ACHN (cell line): ENCODE measurements at regions not wholly inside any gene's neighbourhood (a gene's known extent, or its start where the extent isn't known, plus 50 kb on each side); places are given as distances from the start of the nearest gene placed in this dataset.
"Not testable (repeated sequence)": the region's sequence is repeated elsewhere in the genome, so short reads cannot be mapped to it uniquely, and the experiment has no call there.

Experiments
- DNase-seq: peaks from one replicate; pipeline ENCODE4 v3.0.0-alpha.2; 2015
- in situ Hi-C: cut with HindIII; loops from 2 replicates; pipeline ENCODE4 v1.10.0; 2017; ENCODE audit warnings: low sequenced_read_pairs, low pct_ligation_motif_present, low pct_unique_long_range_greater_than_20kb

GRCh38 chr14:34099635-34100034 is 148.8 kb upstream of the EGLN3 start:
- in situ Hi-C loops: no loop called here

GRCh38 chr14:34098985-34099349 is 148.1 kb upstream of the EGLN3 start:
- no peak for DNase-seq
- in situ Hi-C loops: no loop called here

More at GRCh38 chr14:34099635-34100034, 148.8 kb upstream of the EGLN3 start:
- no peak for DNase-seq

GRCh38 chr14:34098045-34098984 is 147.4 kb upstream of the EGLN3 start:
- DNase-seq: peak; percentile 34
- in situ Hi-C loops: no loop called here

GRCh38 chr14:34097644-34098043 is 146.8 kb upstream of the EGLN3 start:
- DNase-seq: no peak
- in situ Hi-C loops: no loop called here

- DNase-seq: no peak
- in situ Hi-C loops: no loop called here
These were observed 143.5 kb upstream of the EGLN3 start for GRCh38 chr14:34094384-34094783.

GRCh38 chr14:34093883-34094282 is 143.0 kb upstream of the EGLN3 start:
- DNase-seq: no peak
- in situ Hi-C loops: no loop called here

- in situ Hi-C loops: no loop called here
- no peak for DNase-seq
These were observed 139.6 kb upstream of the EGLN3 start for GRCh38 chr14:34090451-34090850.

GRCh38 chr14:34088914-34089313 is 138.0 kb upstream of the EGLN3 start:
- DNase-seq: no peak
- in situ Hi-C loops: no loop called here

- no peak for DNase-seq
- in situ Hi-C loops: no loop called here
These were observed 136.7 kb upstream of the EGLN3 start for GRCh38 chr14:34087571-34087970.

GRCh38 chr14:34086223-34086757 is 135.4 kb upstream of the EGLN3 start:
- in situ Hi-C loops: no loop called here
- no peak for DNase-seq

- DNase-seq: no peak
- in situ Hi-C loops: no loop called here
These were observed 134.8 kb upstream of the EGLN3 start for GRCh38 chr14:34085695-34086094.

- peak; percentile 23 for DNase-seq
- in situ Hi-C loops: no loop called here
These were observed 130.8 kb upstream of the EGLN3 start for GRCh38 chr14:34081576-34082136.

- in situ Hi-C loops: no loop called here
- no peak for DNase-seq
These were observed 130.3 kb upstream of the EGLN3 start for GRCh38 chr14:34081101-34081575.

GRCh38 chr14:34079643-34080042 is 128.8 kb upstream of the EGLN3 start:
- DNase-seq, in situ Hi-C loops: not testable (repeated sequence)

GRCh38 chr14:34078117-34078743 is 127.4 kb upstream of the EGLN3 start:
- in situ Hi-C loops: no loop called here
- DNase-seq: no peak

GRCh38 chr14:34075826-34076225 is 125.0 kb upstream of the EGLN3 start:
- no peak for DNase-seq
- in situ Hi-C loops: no loop called here

- no peak for DNase-seq
- in situ Hi-C loops: no loop called here
These were observed 124.3 kb upstream of the EGLN3 start for GRCh38 chr14:34075042-34075744.

- no peak for DNase-seq
- in situ Hi-C loops: no loop called here
These were observed 122.0 kb upstream of the EGLN3 start for GRCh38 chr14:34072921-34073320.

GRCh38 chr14:34072401-34072800 is 121.5 kb upstream of the EGLN3 start:
- no peak for DNase-seq
- in situ Hi-C loops: no loop called here
